ENCODE measurements at regions not wholly inside any gene's neighbourhood (a gene's known extent, or its start where the extent isn't known, plus 50 kb on each side); places are given as distances from the start of the nearest gene placed in this dataset.

DNA sequence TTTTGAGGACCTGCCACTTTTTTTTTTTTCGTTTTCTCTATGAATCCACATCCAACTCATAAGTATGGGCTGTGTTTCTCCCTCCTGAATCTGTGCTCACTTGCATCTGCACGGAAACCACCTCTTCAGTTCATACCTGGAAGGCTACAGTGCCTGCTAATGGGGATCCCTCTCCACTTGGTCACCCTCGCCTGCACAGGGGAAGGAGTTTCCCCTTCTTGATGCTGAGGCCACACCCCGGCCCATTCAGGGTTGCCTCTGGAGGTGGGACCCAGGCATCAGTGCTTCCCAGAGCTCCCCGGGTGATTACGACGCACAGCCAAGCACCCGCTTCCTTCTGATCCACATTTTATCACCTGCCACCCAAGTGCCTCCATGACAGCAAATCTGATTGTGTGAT is 85.9 kb upstream of the TBC1D3K start:
- ChIA-PET CTCF (no interaction called here), POLR2A (no interaction called here)
- H3K27me3 Mint-ChIP-seq (ENCODE audit: insufficient read depth, unreplicated experiment), result no peaks in the 10 kb centered on the region

DNA sequence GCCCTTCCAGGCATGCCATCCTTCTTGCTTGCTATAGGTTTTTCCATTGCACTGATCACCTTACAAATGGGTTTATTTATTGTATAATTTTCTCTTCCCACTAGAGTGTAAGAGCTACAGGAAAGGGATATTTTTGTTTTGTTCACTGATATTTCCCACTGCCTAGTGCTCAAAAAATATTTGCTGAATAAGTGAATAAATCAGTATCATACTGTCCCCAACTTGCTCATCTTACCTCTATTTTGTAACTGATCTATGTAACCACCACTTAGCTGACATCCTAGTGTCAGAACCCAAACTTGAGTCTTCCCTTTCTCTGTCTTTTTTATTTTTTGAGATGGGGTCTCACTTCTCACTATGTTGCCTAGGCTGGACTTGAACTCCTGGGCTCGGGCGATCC is 87.6 kb upstream of the TBC1D3K start:
- no peaks in the 10 kb centered on the region for H3K36me3 ChIP-seq (ENCODE audit: control insufficient read depth, insufficient read depth, low read length)
- no peaks in the 10 kb centered on the region for H3K9me3 Mint-ChIP-seq (ENCODE audit: unreplicated experiment)
- H3K27ac Mint-ChIP-seq (ENCODE audit: unreplicated experiment), result peak overlapping the region; percentile 71
- H3K9me3 ChIP-seq, result no peaks in the 10 kb centered on the region
- CTCF ChIA-PET, result interaction anchor here (0.6 to 0.7 kb wide), 2 partner anchors 19 to 21 kb away, joined by 3 to 6 read pairs; no protein-coding TSS in a partner anchor
- BruUV-seq (replicated peaks), result no TSS peak
- intact Hi-C loops (cut with micrococcal nuclease; ENCODE audit: unreplicated experiment), result no loop called here
- no peak overlapping the region for H3K4me3 ChIP-seq (ENCODE audit: low read depth, low read length)
- H3K36me3 Mint-ChIP-seq (ENCODE audit: insufficient read depth, unreplicated experiment), result no peaks in the 10 kb centered on the region
- H3K4me3 Mint-ChIP-seq (ENCODE audit: unreplicated experiment), result no peak overlapping the region
- peaks cover 28% of the 10 kb centered on the region for H3K4me1 ChIP-seq
- TF ChIP-seq, protein P1, sequence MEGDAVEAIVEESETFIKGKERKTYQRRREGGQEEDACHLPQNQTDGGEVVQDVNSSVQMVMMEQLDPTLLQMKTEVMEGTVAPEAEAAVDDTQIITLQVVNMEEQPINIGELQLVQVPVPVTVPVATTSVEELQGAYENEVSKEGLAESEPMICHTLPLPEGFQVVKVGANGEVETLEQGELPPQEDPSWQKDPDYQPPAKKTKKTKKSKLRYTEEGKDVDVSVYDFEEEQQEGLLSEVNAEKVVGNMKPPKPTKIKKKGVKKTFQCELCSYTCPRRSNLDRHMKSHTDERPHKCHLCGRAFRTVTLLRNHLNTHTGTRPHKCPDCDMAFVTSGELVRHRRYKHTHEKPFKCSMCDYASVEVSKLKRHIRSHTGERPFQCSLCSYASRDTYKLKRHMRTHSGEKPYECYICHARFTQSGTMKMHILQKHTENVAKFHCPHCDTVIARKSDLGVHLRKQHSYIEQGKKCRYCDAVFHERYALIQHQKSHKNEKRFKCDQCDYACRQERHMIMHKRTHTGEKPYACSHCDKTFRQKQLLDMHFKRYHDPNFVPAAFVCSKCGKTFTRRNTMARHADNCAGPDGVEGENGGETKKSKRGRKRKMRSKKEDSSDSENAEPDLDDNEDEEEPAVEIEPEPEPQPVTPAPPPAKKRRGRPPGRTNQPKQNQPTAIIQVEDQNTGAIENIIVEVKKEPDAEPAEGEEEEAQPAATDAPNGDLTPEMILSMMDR (IDR thresholded peaks at IDR 0.05; ENCODE audit: insufficient read depth in 1 of 2, low read depth in 1 of 2, low read length in 1 of 2, severe bottlenecking in 1 of 2, unreplicated experiment in 1 of 2), result no peak
- peaks cover 59% of the 10 kb centered on the region for H3K4me1 Mint-ChIP-seq (ENCODE audit: low read depth, unreplicated experiment)
- DNase-seq, result no peak
- H3K27me3 ChIP-seq (replicated peaks; ENCODE audit: control insufficient read depth, insufficient read depth, low read length), result no peaks in the 10 kb centered on the region
- no peaks in the 10 kb centered on the region for H3K27me3 Mint-ChIP-seq (ENCODE audit: insufficient read depth, unreplicated experiment)
- POLR2A ChIA-PET, result no interaction called here

More for the DNA sequence above, 85.9 kb upstream of the TBC1D3K start:
- H3K4me1 ChIP-seq, result peaks cover 23% of the 10 kb centered on the region
- Mint-ChIP-seq H3K4me3 (ENCODE audit: unreplicated experiment) (no peak overlapping the region), H3K36me3 (ENCODE audit: insufficient read depth, unreplicated experiment) (no peaks in the 10 kb centered on the region), H3K9me3 (ENCODE audit: unreplicated experiment) (no peaks in the 10 kb centered on the region), H3K27ac (ENCODE audit: unreplicated experiment) (peak overlapping the region; percentile 6), H3K4me1 (ENCODE audit: low read depth, unreplicated experiment) (peaks cover 56% of the 10 kb centered on the region)
- BruUV-seq (replicated peaks), result no TSS peak
- H3K9me3 ChIP-seq, result no peaks in the 10 kb centered on the region
- TF ChIP-seq, protein P1 (IDR thresholded peaks at IDR 0.05; ENCODE audit: insufficient read depth in 1 of 2, low read depth in 1 of 2, low read length in 1 of 2, severe bottlenecking in 1 of 2, unreplicated experiment in 1 of 2), result no peak
- intact Hi-C loops (cut with micrococcal nuclease; ENCODE audit: unreplicated experiment), result no loop called here
- no peaks in the 10 kb centered on the region for H3K36me3 ChIP-seq (ENCODE audit: control insufficient read depth, insufficient read depth, low read length)
- DNase-seq, result no peak
- H3K4me3 ChIP-seq (ENCODE audit: low read depth, low read length), result no peak overlapping the region
- H3K27me3 ChIP-seq (replicated peaks; ENCODE audit: control insufficient read depth, insufficient read depth, low read length), result no peaks in the 10 kb centered on the region

DNA sequence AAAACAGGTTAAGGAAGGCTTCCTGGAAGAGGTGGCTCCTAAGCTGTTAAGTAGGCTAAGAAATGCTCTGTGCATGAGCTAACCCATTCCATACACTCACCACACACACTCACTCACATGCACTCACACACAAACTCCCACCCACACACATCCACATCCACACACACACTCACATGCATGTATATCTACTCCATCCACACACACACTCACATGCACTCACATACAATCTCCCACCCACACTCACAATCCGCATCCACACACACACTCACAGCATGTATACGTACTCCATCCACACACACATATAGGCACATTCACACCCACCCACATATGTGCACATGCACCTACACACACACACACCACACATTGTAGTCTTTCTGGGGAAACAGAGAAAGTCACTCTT is 89.3 kb upstream of the HNF1B start:
- peaks cover 68% of the 10 kb centered on the region for H3K4me1 Mint-ChIP-seq (ENCODE audit: low read depth, unreplicated experiment)
- no peaks in the 10 kb centered on the region for H3K27me3 ChIP-seq (replicated peaks; ENCODE audit: control insufficient read depth, insufficient read depth, low read length)
- peak overlapping the region; percentile 71 for H3K27ac Mint-ChIP-seq (ENCODE audit: unreplicated experiment)
- BruUV-seq (replicated peaks), result no TSS peak
- intact Hi-C loops (cut with micrococcal nuclease; ENCODE audit: unreplicated experiment), result no loop called here
- POLR2A ChIA-PET, result no interaction called here
- H3K27me3 Mint-ChIP-seq (ENCODE audit: insufficient read depth, unreplicated experiment), result no peaks in the 10 kb centered on the region
- TF ChIP-seq, protein P1 (IDR thresholded peaks at IDR 0.05; ENCODE audit: insufficient read depth in 1 of 2, low read depth in 1 of 2, low read length in 1 of 2, severe bottlenecking in 1 of 2, unreplicated experiment in 1 of 2), result no peak
- H3K4me1 ChIP-seq, result peaks cover 46% of the 10 kb centered on the region
- no peaks in the 10 kb centered on the region for H3K9me3 Mint-ChIP-seq (ENCODE audit: unreplicated experiment)
- H3K36me3 Mint-ChIP-seq (ENCODE audit: insufficient read depth, unreplicated experiment), result peaks cover 8% of the 10 kb centered on the region
- DNase-seq, result no peak
- H3K4me3 Mint-ChIP-seq (ENCODE audit: unreplicated experiment), result no peak overlapping the region
- no peak overlapping the region for H3K4me3 ChIP-seq (ENCODE audit: low read depth, low read length)
- CTCF ChIA-PET, result interaction anchor here (0.7 kb wide), 1 partner anchor 184 kb away, joined by 3 read pairs; no protein-coding TSS in a partner anchor
- no peaks in the 10 kb centered on the region for H3K9me3 ChIP-seq
- no peaks in the 10 kb centered on the region for H3K36me3 ChIP-seq (ENCODE audit: control insufficient read depth, insufficient read depth, low read length)
